ENCODE measurements at regions not wholly inside any gene's neighbourhood (a gene's known extent, or its start where the extent isn't known, plus 50 kb on each side); places are given as distances from the start of the nearest gene placed in this dataset.

- H3K4me1 Mint-ChIP-seq (ENCODE audit: low read depth): peaks cover 1% of the 10 kb centered on the region
- H3K27ac Mint-ChIP-seq: no peak overlapping the region
- intact Hi-C loops (cut with micrococcal nuclease): no loop called here
- ChIA-PET CTCF (interaction anchor here (1.0 to 1.3 kb wide), 2 partner anchors 21 to 428 kb away, joined by 4 to 7 read pairs; no protein-coding TSS in a partner anchor), POLR2A (no interaction called here)
- no peaks in the 10 kb centered on the region for H3K36me3 Mint-ChIP-seq
- H3K4me3 Mint-ChIP-seq: no peak overlapping the region
- H3K9me3 Mint-ChIP-seq: no peaks in the 10 kb centered on the region
- DNase-seq: no peak
- H3K27me3 Mint-ChIP-seq: peaks cover 2% of the 10 kb centered on the region
Measured at GRCh38 chr13:21850013-21851006, 179.4 kb downstream of the FGF9 start.

- no peak for DNase-seq
- H3K4me3 Mint-ChIP-seq: no peak overlapping the region
- no peaks in the 10 kb centered on the region for H3K36me3 Mint-ChIP-seq
- H3K4me1 Mint-ChIP-seq (ENCODE audit: low read depth): peaks cover 1% of the 10 kb centered on the region
- peaks cover under 1% of the 10 kb centered on the region for H3K27me3 Mint-ChIP-seq
- intact Hi-C loops (cut with micrococcal nuclease): no loop called here
- H3K27ac Mint-ChIP-seq: no peak overlapping the region
- no peaks in the 10 kb centered on the region for H3K9me3 Mint-ChIP-seq
- POLR2A ChIA-PET: no interaction called here
- CTCF ChIA-PET: no interaction called here
Measured at GRCh38 chr13:21852043-21852442, 181.2 kb downstream of the FGF9 start.

- ChIA-PET POLR2A (no interaction called here), CTCF (interaction anchor here (0.8 kb wide), 1 partner anchor 216 kb away, joined by 3 read pairs; no protein-coding TSS in a partner anchor)
- intact Hi-C loops (cut with micrococcal nuclease): no loop called here
- no peak for DNase-seq
- Mint-ChIP-seq H3K4me1 (ENCODE audit: low read depth) (peaks cover 1% of the 10 kb centered on the region), H3K36me3 (no peaks in the 10 kb centered on the region), H3K9me3 (no peaks in the 10 kb centered on the region), H3K27ac (no peak overlapping the region), H3K4me3 (no peak overlapping the region), H3K27me3 (no peaks in the 10 kb centered on the region)
Measured at GRCh38 chr13:21853779-21854178, 182.9 kb downstream of the FGF9 start.

- Mint-ChIP-seq H3K4me3 (no peak overlapping the region), H3K4me1 (ENCODE audit: low read depth) (no peaks in the 10 kb centered on the region), H3K9me3 (peaks cover 6% of the 10 kb centered on the region), H3K36me3 (no peaks in the 10 kb centered on the region), H3K27me3 (peaks cover 2% of the 10 kb centered on the region), H3K27ac (no peak overlapping the region)
- ChIA-PET CTCF (interaction anchor here (1.0 kb wide), 1 partner anchor 22 kb away, joined by 3 read pairs; no protein-coding TSS in a partner anchor), POLR2A (no interaction called here)
- DNase-seq: no peak
- intact Hi-C loops (cut with micrococcal nuclease): no loop called here
Measured at GRCh38 chr13:21868823-21869222, 197.9 kb downstream of the FGF9 start.

GRCh38 chr13:21871382-21871781 is 200.5 kb downstream of the FGF9 start:
- Mint-ChIP-seq H3K4me3 (no peak overlapping the region), H3K27ac (no peak overlapping the region)
- CTCF ChIA-PET: interaction anchor here (1.0 kb wide), 1 partner anchor 22 kb away, joined by 4 read pairs; no protein-coding TSS in a partner anchor

GRCh38 chr13:21871919-21872318 is 201.0 kb downstream of the FGF9 start:
- Mint-ChIP-seq H3K27me3 (peaks cover 2% of the 10 kb centered on the region), H3K4me1 (ENCODE audit: low read depth) (no peaks in the 10 kb centered on the region), H3K36me3 (no peaks in the 10 kb centered on the region), H3K27ac (no peak overlapping the region), H3K9me3 (no peaks in the 10 kb centered on the region), H3K4me3 (no peak overlapping the region)
- intact Hi-C loops (cut with micrococcal nuclease): no loop called here
- ChIA-PET CTCF (interaction anchor here (1.0 kb wide), 1 partner anchor 23 kb away, joined by 4 read pairs; no protein-coding TSS in a partner anchor), POLR2A (no interaction called here)
- no peak for DNase-seq

More at GRCh38 chr13:21871382-21871781, 200.5 kb downstream of the FGF9 start:
- H3K36me3 Mint-ChIP-seq: no peaks in the 10 kb centered on the region
- H3K4me1 Mint-ChIP-seq (ENCODE audit: low read depth): no peaks in the 10 kb centered on the region
- H3K27me3 Mint-ChIP-seq: peaks cover 2% of the 10 kb centered on the region
- POLR2A ChIA-PET: no interaction called here
- no peaks in the 10 kb centered on the region for H3K9me3 Mint-ChIP-seq
- intact Hi-C loops (cut with micrococcal nuclease): no loop called here
- DNase-seq: no peak

- H3K4me3 Mint-ChIP-seq: no peak overlapping the region
- no peak overlapping the region for H3K27ac Mint-ChIP-seq
- no peak for DNase-seq
- CTCF ChIA-PET: no interaction called here
- peaks cover 2% of the 10 kb centered on the region for H3K27me3 Mint-ChIP-seq
- no peaks in the 10 kb centered on the region for H3K4me1 Mint-ChIP-seq (ENCODE audit: low read depth)
- POLR2A ChIA-PET: no interaction called here
- H3K9me3 Mint-ChIP-seq: no peaks in the 10 kb centered on the region
- H3K36me3 Mint-ChIP-seq: no peaks in the 10 kb centered on the region
- intact Hi-C loops (cut with micrococcal nuclease): no loop called here
Measured at GRCh38 chr13:21872795-21873194, 201.9 kb downstream of the FGF9 start.

GRCh38 chr13:21875116-21875515 is 204.2 kb downstream of the FGF9 start:
- Mint-ChIP-seq H3K36me3 (no peaks in the 10 kb centered on the region), H3K27me3 (peaks cover 4% of the 10 kb centered on the region), H3K9me3 (no peaks in the 10 kb centered on the region), H3K27ac (no peak overlapping the region), H3K4me1 (ENCODE audit: low read depth) (no peaks in the 10 kb centered on the region), H3K4me3 (no peak overlapping the region)
- intact Hi-C loops (cut with micrococcal nuclease): no loop called here
- ChIA-PET CTCF (no interaction called here), POLR2A (no interaction called here)
- DNase-seq: no peak

- POLR2A ChIA-PET: no interaction called here
- Mint-ChIP-seq H3K4me3 (no peak overlapping the region), H3K9me3 (no peaks in the 10 kb centered on the region), H3K36me3 (no peaks in the 10 kb centered on the region), H3K27me3 (peaks cover 2% of the 10 kb centered on the region), H3K4me1 (ENCODE audit: low read depth) (no peaks in the 10 kb centered on the region), H3K27ac (no peak overlapping the region)
- intact Hi-C loops (cut with micrococcal nuclease): no loop called here
- no peak for DNase-seq
- CTCF ChIA-PET: no interaction called here
Measured at GRCh38 chr13:21879263-21879914, 208.5 kb downstream of the FGF9 start.

GRCh38 chr13:21882766-21883165 is 211.9 kb downstream of the FGF9 start:
- Mint-ChIP-seq H3K4me1 (ENCODE audit: low read depth) (peaks cover 6% of the 10 kb centered on the region), H3K9me3 (no peaks in the 10 kb centered on the region), H3K36me3 (no peaks in the 10 kb centered on the region), H3K27me3 (peaks cover 2% of the 10 kb centered on the region), H3K27ac (no peak overlapping the region), H3K4me3 (no peak overlapping the region)
- intact Hi-C loops (cut with micrococcal nuclease): no loop called here
- no peak for DNase-seq
- ChIA-PET CTCF (interaction anchor here (1.0 kb wide), 1 partner anchor 9 kb away, joined by 3 read pairs; no protein-coding TSS in a partner anchor), POLR2A (no interaction called here)

- ChIA-PET CTCF (interaction anchor here (1.0 kb wide), 1 partner anchor 8 kb away, joined by 3 read pairs; no protein-coding TSS in a partner anchor), POLR2A (no interaction called here)
- H3K4me3 Mint-ChIP-seq: no peak overlapping the region
- no peak for DNase-seq
- peaks cover 6% of the 10 kb centered on the region for H3K4me1 Mint-ChIP-seq (ENCODE audit: low read depth)
- intact Hi-C loops (cut with micrococcal nuclease): no loop called here
- H3K27me3 Mint-ChIP-seq: peaks cover 2% of the 10 kb centered on the region
- no peak overlapping the region for H3K27ac Mint-ChIP-seq
- H3K36me3 Mint-ChIP-seq: no peaks in the 10 kb centered on the region
- H3K9me3 Mint-ChIP-seq: no peaks in the 10 kb centered on the region
Measured at GRCh38 chr13:21883713-21884112, 212.8 kb downstream of the FGF9 start.

GRCh38 chr13:21884299-21884909 is 213.5 kb downstream of the FGF9 start:
- peaks cover 6% of the 10 kb centered on the region for H3K4me1 Mint-ChIP-seq (ENCODE audit: low read depth)
- intact Hi-C loops (cut with micrococcal nuclease): no loop called here
- no peaks in the 10 kb centered on the region for H3K36me3 Mint-ChIP-seq
- no peak for DNase-seq
- no peak overlapping the region for H3K4me3 Mint-ChIP-seq
- H3K27me3 Mint-ChIP-seq: no peaks in the 10 kb centered on the region
- ChIA-PET POLR2A (no interaction called here), CTCF (interaction anchor here (1.0 to 1.3 kb wide), 2 partner anchors 14 to 246 kb away, joined by 3 to 4 read pairs; no protein-coding TSS in a partner anchor)
- no peaks in the 10 kb centered on the region for H3K9me3 Mint-ChIP-seq
- no peak overlapping the region for H3K27ac Mint-ChIP-seq

Data from activated CD4-positive, alpha-beta memory T cell treated with anti-CD3 and anti-CD28 coated beads for 36 hours (primary cell).